ENCODE measurements at regions not wholly inside any gene's neighbourhood (a gene's known extent, or its start where the extent isn't known, plus 50 kb on each side); places are given as distances from the start of the nearest gene placed in this dataset.

DNA sequence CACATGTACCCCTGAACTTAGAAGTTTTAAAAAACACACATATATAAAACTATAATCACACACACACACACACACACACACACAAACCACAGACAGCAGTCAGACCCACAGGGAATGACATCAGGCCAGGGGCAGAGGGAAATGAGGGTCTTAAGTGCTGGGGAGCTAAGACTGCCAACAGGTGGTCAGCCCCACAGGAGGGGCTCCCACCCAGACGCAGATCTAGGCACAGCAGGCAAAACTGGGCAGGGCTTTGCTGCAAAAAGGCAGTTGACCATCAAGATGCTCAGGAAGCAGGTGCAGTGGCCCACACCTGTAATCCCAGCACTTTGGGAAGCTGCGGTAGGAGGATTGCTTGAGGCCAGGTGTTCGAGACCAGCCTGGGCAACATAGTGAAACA is 121.0 kb upstream of the LSM14A start:
- no peak overlapping the region for H3K27ac Mint-ChIP-seq (ENCODE audit: unreplicated experiment)

DNA sequence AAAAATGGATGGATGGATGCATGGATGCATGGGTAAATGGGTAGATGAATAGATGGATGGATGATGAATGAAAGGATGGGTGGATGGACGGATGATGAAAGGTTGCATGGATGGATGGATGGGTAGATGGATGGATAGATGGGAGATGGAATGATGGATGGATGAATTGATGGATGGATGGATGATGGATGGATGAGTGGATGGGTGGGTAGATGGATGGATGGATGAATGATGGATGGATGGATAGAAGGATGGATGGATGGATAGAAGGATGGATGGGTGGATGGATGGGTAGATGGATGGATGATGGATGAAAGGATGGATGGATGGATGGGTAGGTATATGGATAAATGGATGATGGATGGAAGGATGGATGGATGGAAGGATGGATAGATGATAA is 115.1 kb upstream of the LSM14A start:
- Mint-ChIP-seq H3K9me3 (ENCODE audit: unreplicated experiment) (no peaks in the 10 kb centered on the region), H3K27ac (ENCODE audit: unreplicated experiment) (no peak overlapping the region), H3K4me3 (ENCODE audit: unreplicated experiment) (no peak overlapping the region)

More for the DNA sequence above, 121.0 kb upstream of the LSM14A start:
- Mint-ChIP-seq H3K9me3 (ENCODE audit: unreplicated experiment) (no peaks in the 10 kb centered on the region), H3K27me3 (ENCODE audit: unreplicated experiment) (no peaks in the 10 kb centered on the region), H3K4me3 (ENCODE audit: unreplicated experiment) (no peak overlapping the region), H3K4me1 (ENCODE audit: unreplicated experiment) (no peaks in the 10 kb centered on the region), H3K36me3 (ENCODE audit: low read depth, unreplicated experiment) (no peaks in the 10 kb centered on the region)
- TF ChIP-seq, protein P1, sequence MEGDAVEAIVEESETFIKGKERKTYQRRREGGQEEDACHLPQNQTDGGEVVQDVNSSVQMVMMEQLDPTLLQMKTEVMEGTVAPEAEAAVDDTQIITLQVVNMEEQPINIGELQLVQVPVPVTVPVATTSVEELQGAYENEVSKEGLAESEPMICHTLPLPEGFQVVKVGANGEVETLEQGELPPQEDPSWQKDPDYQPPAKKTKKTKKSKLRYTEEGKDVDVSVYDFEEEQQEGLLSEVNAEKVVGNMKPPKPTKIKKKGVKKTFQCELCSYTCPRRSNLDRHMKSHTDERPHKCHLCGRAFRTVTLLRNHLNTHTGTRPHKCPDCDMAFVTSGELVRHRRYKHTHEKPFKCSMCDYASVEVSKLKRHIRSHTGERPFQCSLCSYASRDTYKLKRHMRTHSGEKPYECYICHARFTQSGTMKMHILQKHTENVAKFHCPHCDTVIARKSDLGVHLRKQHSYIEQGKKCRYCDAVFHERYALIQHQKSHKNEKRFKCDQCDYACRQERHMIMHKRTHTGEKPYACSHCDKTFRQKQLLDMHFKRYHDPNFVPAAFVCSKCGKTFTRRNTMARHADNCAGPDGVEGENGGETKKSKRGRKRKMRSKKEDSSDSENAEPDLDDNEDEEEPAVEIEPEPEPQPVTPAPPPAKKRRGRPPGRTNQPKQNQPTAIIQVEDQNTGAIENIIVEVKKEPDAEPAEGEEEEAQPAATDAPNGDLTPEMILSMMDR (IDR thresholded peaks at IDR 0.05; ENCODE audit: unreplicated experiment): no peak
- no peak for DNase-seq (ENCODE audit: low spot score)

DNA sequence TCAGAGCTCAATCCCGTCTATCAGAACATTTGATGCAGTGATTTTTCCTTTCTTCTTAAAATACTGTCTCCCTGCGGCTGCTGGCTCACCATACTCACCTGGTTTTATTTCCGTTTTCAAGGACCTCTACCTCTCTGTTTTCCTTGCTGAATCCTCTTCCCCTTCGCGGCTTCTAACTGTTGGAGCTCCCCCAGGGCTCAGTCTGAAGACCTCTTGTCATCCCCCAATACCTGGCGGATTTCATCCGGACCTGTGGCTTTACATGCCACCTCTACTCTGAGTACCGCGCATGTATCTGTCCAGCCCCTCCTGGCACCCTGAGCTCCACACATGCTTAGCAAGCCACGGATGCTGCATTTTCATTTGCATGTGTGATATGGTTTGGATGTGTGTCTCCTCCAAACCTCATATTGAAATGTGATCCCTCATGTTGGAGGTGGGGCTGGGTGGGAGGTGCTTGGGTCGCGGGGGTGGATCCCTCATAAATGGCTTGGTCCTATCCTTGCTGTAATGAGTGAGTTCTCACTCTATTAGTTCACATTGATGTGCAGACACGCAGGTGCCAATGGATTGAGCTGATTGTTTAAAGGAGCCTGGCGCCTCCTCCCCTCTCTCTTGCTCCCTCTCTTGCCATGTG is 106.2 kb upstream of the LSM14A start:
- no peaks in the 10 kb centered on the region for H3K27me3 Mint-ChIP-seq (ENCODE audit: unreplicated experiment)
- H3K4me3 Mint-ChIP-seq (ENCODE audit: unreplicated experiment): no peak overlapping the region
- no peaks in the 10 kb centered on the region for H3K4me1 Mint-ChIP-seq (ENCODE audit: unreplicated experiment)
- no peaks in the 10 kb centered on the region for H3K36me3 Mint-ChIP-seq (ENCODE audit: low read depth, unreplicated experiment)
- no peaks in the 10 kb centered on the region for H3K9me3 Mint-ChIP-seq (ENCODE audit: unreplicated experiment)
- no peak overlapping the region for H3K27ac Mint-ChIP-seq (ENCODE audit: unreplicated experiment)
- DNase-seq (ENCODE audit: low spot score): no peak
- TF ChIP-seq, protein P1 (IDR thresholded peaks at IDR 0.05; ENCODE audit: unreplicated experiment): no peak

More for the DNA sequence above, 115.1 kb upstream of the LSM14A start:
- Mint-ChIP-seq H3K36me3 (ENCODE audit: low read depth, unreplicated experiment) (no peaks in the 10 kb centered on the region), H3K4me1 (ENCODE audit: unreplicated experiment) (no peaks in the 10 kb centered on the region), H3K27me3 (ENCODE audit: unreplicated experiment) (peaks cover 4% of the 10 kb centered on the region)
- TF ChIP-seq, protein P1 (IDR thresholded peaks at IDR 0.05; ENCODE audit: unreplicated experiment): no peak
- DNase-seq (ENCODE audit: low spot score): no peak

- TF ChIP-seq, protein P1 (IDR thresholded peaks at IDR 0.05; ENCODE audit: unreplicated experiment): no peak
- H3K27me3 Mint-ChIP-seq (ENCODE audit: unreplicated experiment): peaks cover 2% of the 10 kb centered on the region
- H3K27ac Mint-ChIP-seq (ENCODE audit: unreplicated experiment): no peak overlapping the region
- no peak overlapping the region for H3K4me3 Mint-ChIP-seq (ENCODE audit: unreplicated experiment)
- no peak for DNase-seq (ENCODE audit: low spot score)
- H3K9me3 Mint-ChIP-seq (ENCODE audit: unreplicated experiment): no peaks in the 10 kb centered on the region
- no peaks in the 10 kb centered on the region for H3K36me3 Mint-ChIP-seq (ENCODE audit: low read depth, unreplicated experiment)
- H3K4me1 Mint-ChIP-seq (ENCODE audit: unreplicated experiment): no peaks in the 10 kb centered on the region
These were observed 104.4 kb upstream of the LSM14A start for GRCh38 chr19:34067861-34068271.

GRCh38 chr19:34075661-34076091 is 96.6 kb upstream of the LSM14A start:
- DNase-seq (ENCODE audit: low spot score): no peak
- no peaks in the 10 kb centered on the region for H3K9me3 Mint-ChIP-seq (ENCODE audit: unreplicated experiment)
- no peak overlapping the region for H3K4me3 Mint-ChIP-seq (ENCODE audit: unreplicated experiment)
- H3K27ac Mint-ChIP-seq (ENCODE audit: unreplicated experiment): no peak overlapping the region
- no peaks in the 10 kb centered on the region for H3K4me1 Mint-ChIP-seq (ENCODE audit: unreplicated experiment)
- H3K36me3 Mint-ChIP-seq (ENCODE audit: low read depth, unreplicated experiment): no peaks in the 10 kb centered on the region
- H3K27me3 Mint-ChIP-seq (ENCODE audit: unreplicated experiment): peaks cover 2% of the 10 kb centered on the region
- TF ChIP-seq, protein P1 (IDR thresholded peaks at IDR 0.05; ENCODE audit: unreplicated experiment): no peak
